ENCODE measurements at regions not wholly inside any gene's neighbourhood (a gene's known extent, or its start where the extent isn't known, plus 50 kb on each side); places are given as distances from the start of the nearest gene placed in this dataset.

DNA sequence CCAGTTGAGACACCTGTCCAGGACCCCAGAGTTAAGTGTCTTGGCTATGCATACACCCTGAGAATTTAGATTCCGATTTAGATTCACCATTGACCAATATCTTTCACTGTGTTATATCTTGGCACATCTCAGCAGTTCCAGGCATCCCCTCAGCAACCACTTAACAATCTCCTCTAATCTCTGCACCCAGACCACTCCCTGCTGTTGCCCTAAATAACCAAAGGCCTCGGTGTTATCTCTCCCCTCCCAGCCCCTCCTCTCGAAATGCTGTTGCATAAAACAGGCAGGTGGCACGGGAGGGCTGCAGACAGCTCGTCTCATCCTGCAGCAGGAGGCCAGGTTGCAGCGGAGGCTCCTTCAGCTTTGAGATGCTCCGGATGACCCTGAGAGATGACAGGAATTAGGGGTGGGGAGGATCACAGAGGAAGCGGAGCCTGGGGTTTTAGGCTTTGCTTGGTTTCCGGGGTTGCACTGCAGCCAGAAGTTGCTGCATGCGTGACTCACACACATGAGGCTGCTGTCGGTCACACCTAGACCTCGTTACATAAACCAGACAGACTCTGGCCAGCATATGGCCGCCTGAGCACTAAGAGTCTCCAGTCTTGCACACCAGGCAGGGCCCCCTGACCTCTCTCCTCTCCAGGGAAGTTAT, 210.3 kb upstream of the USP9Y start:
- TF ChIP-seq EZH2 (IDR thresholded peaks at IDR 0.05; ENCODE audit: insufficient read depth, poor library complexity, severe bottlenecking) (no peak), EZH2phosphoT487 (IDR thresholded peaks at IDR 0.05; ENCODE audit: insufficient read depth, low read depth) (no peak)

Measured in GM23248 (cell line).